ENCODE measurements at regions not wholly inside any gene's neighbourhood (a gene's known extent, or its start where the extent isn't known, plus 50 kb on each side); places are given as distances from the start of the nearest gene placed in this dataset.

DNA sequence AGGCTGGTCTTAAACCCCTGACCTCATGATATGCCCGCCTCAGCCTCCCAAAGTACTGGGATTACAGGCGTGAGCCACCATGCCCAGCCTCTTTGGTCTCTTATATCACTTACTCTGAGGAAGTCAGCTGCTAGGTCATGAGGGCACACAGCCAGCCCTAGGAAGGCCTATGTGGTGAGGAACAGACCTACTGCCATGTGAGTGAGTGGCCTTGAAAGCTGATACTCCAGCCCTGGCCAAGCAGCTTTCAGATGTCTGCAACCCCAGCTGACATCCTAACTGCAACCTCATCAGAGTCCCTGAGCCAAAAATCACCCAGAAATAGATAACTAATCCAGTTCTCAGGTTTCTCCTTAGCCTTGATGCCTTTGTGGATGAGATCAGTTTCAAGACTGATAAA is 224.3 kb downstream of the EDEM1 start:
- no peak for DNase-seq
- H3K4me1 ChIP-seq (ENCODE audit: control insufficient read depth, insufficient read depth, low read length) = no peaks in the 10 kb centered on the region
- TF ChIP-seq, protein P1, sequence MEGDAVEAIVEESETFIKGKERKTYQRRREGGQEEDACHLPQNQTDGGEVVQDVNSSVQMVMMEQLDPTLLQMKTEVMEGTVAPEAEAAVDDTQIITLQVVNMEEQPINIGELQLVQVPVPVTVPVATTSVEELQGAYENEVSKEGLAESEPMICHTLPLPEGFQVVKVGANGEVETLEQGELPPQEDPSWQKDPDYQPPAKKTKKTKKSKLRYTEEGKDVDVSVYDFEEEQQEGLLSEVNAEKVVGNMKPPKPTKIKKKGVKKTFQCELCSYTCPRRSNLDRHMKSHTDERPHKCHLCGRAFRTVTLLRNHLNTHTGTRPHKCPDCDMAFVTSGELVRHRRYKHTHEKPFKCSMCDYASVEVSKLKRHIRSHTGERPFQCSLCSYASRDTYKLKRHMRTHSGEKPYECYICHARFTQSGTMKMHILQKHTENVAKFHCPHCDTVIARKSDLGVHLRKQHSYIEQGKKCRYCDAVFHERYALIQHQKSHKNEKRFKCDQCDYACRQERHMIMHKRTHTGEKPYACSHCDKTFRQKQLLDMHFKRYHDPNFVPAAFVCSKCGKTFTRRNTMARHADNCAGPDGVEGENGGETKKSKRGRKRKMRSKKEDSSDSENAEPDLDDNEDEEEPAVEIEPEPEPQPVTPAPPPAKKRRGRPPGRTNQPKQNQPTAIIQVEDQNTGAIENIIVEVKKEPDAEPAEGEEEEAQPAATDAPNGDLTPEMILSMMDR (conservative IDR thresholded peaks at IDR 0.05) = no peak
- H3K9ac ChIP-seq (ENCODE audit: extremely low read depth, low read length, poor library complexity, severe bottlenecking) = no peak overlapping the region
- H3K4me3 ChIP-seq (ENCODE audit: low read length) = no peak overlapping the region
- no peaks in the 10 kb centered on the region for H3K36me3 ChIP-seq (ENCODE audit: control insufficient read depth, insufficient read depth, low read length)
- H3K4me1 Mint-ChIP-seq = no peaks in the 10 kb centered on the region
- H3K9me3 ChIP-seq (ENCODE audit: control insufficient read depth, low read length) = no peaks in the 10 kb centered on the region
- WGBS, 2 experiments (ENCODE audit: insufficient coverage in 1 of 2, insufficient read length in 1 of 2) = 94 to 95% methylated on average over 2 of the region's 2 CpGs
- H3K9me3 Mint-ChIP-seq = peaks cover 12% of the 10 kb centered on the region
- H3K27me3 Mint-ChIP-seq (ENCODE audit: insufficient read depth) = peaks cover 12% of the 10 kb centered on the region
- H3K27ac Mint-ChIP-seq = no peak overlapping the region
- H3K27ac ChIP-seq (ENCODE audit: low read depth, low read length) = no peak overlapping the region
- no peak overlapping the region for H3K4me3 Mint-ChIP-seq
- no peaks in the 10 kb centered on the region for H3K36me3 Mint-ChIP-seq (ENCODE audit: low read depth)
- H3K27me3 ChIP-seq (ENCODE audit: control insufficient read depth, insufficient read depth, low read length, poor library complexity, severe bottlenecking) = no peaks in the 10 kb centered on the region

DNA sequence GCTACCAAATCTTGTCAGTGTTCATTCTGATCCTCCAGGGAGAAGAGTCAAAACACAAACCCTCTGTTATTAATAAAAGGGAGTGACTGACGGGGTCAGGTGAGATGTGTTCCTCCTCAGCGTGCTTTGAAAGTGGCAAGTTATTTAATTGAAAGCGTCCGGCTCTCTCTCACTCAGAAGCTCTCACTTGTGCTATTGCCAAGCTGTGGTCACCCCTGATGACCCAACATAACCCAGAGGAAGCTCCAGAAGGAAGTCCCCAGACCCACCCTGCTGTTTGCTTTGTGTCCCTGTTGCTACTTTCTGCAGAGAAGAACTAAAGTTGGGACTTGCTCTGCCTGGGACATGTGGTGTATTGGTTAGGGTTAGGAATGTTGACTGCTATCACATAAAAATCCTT is 235.6 kb downstream of the EDEM1 start:
- 93 to 96% methylated on average over 4 of the region's 4 CpGs for WGBS, 2 experiments (ENCODE audit: insufficient coverage in 1 of 2, insufficient read length in 1 of 2)
- Mint-ChIP-seq H3K27me3 (ENCODE audit: insufficient read depth) (peaks cover 4% of the 10 kb centered on the region), H3K9me3 (no peaks in the 10 kb centered on the region), H3K27ac (no peak overlapping the region), H3K36me3 (ENCODE audit: low read depth) (no peaks in the 10 kb centered on the region), H3K4me1 (peaks cover 4% of the 10 kb centered on the region), H3K4me3 (no peak overlapping the region)
- Histone ChIP-seq H3K27ac (ENCODE audit: low read depth, low read length) (no peak overlapping the region), H3K9me3 (ENCODE audit: control insufficient read depth, low read length) (no peaks in the 10 kb centered on the region), H3K27me3 (ENCODE audit: control insufficient read depth, insufficient read depth, low read length, poor library complexity, severe bottlenecking) (peaks cover 10% of the 10 kb centered on the region), H3K4me1 (ENCODE audit: control insufficient read depth, insufficient read depth, low read length) (no peaks in the 10 kb centered on the region), H3K36me3 (ENCODE audit: control insufficient read depth, insufficient read depth, low read length) (no peaks in the 10 kb centered on the region), H3K9ac (ENCODE audit: extremely low read depth, low read length, poor library complexity, severe bottlenecking) (no peak overlapping the region), H3K4me3 (ENCODE audit: low read length) (no peak overlapping the region)
- TF ChIP-seq, protein P1 (conservative IDR thresholded peaks at IDR 0.05) = no peak
- no peak for DNase-seq

DNA sequence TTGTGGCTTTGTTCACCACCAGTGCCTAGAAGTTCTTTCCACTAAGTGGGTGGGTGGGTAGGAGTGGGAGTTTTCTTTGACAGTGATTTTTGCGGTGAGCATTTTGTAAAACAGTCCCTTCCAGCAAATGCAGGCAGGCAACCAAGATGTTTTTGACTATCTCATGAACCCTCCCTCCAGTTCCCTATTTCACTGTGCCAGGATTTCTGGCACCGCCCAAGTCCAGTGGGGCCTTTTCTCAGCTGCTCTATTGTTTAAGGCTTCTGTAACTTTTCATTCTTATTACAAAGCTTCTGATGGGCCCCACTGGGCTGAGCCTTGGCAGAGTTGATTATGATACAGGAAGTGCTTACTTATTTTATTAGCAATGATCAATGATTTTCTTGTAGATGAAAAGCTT is 236.0 kb downstream of the EDEM1 start:
- Histone ChIP-seq H3K27me3 (ENCODE audit: control insufficient read depth, insufficient read depth, low read length, poor library complexity, severe bottlenecking) (peaks cover 10% of the 10 kb centered on the region), H3K27ac (ENCODE audit: low read depth, low read length) (no peak overlapping the region), H3K9me3 (ENCODE audit: control insufficient read depth, low read length) (no peaks in the 10 kb centered on the region), H3K36me3 (ENCODE audit: control insufficient read depth, insufficient read depth, low read length) (no peaks in the 10 kb centered on the region), H3K4me3 (ENCODE audit: low read length) (no peak overlapping the region), H3K9ac (ENCODE audit: extremely low read depth, low read length, poor library complexity, severe bottlenecking) (no peak overlapping the region), H3K4me1 (ENCODE audit: control insufficient read depth, insufficient read depth, low read length) (no peaks in the 10 kb centered on the region)
- TF ChIP-seq, protein P1 (conservative IDR thresholded peaks at IDR 0.05) = no peak
- Mint-ChIP-seq H3K36me3 (ENCODE audit: low read depth) (no peaks in the 10 kb centered on the region), H3K27me3 (ENCODE audit: insufficient read depth) (peaks cover 4% of the 10 kb centered on the region), H3K9me3 (no peaks in the 10 kb centered on the region), H3K27ac (no peak overlapping the region), H3K4me1 (peaks cover 4% of the 10 kb centered on the region), H3K4me3 (no peak overlapping the region)
- WGBS, 2 experiments (ENCODE audit: insufficient coverage in 1 of 2, insufficient read length in 1 of 2) = 80 to 92% methylated on average over 1 to 2 of the region's 2 CpGs
- no peak for DNase-seq

Data from endodermal cell (in vitro differentiated cells).